ENCODE measurements at regions not wholly inside any gene's neighbourhood (a gene's known extent, or its start where the extent isn't known, plus 50 kb on each side); places are given as distances from the start of the nearest gene placed in this dataset.
"Not testable (repeated sequence)": the region's sequence is repeated elsewhere in the genome, so short reads cannot be mapped to it uniquely, and the experiment has no call there.

DNA sequence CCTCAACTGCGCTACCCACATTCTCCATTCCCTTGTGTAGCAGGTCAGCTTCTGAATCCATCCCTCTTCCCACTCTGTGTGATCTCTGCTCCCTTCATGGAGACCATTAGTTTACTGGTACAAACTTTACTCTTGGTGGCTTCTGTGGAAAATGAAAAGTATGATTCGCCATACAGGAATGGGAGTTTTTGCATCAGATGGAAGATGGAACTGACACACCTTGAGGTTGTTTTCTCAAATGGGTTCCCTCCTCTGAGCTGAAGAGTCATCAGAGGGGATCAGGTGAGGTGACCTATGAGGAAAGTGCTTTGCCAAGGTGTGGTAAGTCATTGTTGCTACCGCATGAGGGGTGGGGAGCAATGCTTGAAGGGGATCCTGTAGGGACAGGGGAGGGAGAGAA lies 266.8 kb downstream of the INHBA start:
- Histone ChIP-seq H3F3A (ENCODE audit: insufficient read depth) (no peaks in the 10 kb centered on the region), H3K9me2 (replicated peaks; ENCODE audit: insufficient read depth, low read length) (no peaks in the 10 kb centered on the region), H2AFZ (ENCODE audit: low read depth, low read length, severe bottlenecking) (no peak overlapping the region), H3K9ac (ENCODE audit: low read length) (no peak overlapping the region), H3K27me3 (ENCODE audit: low read length) (no peaks in the 10 kb centered on the region), H3K4me2 (ENCODE audit: low read depth, low read length, poor library complexity, severe bottlenecking) (no peak overlapping the region), H3K36me3 (ENCODE audit: low read length) (no peaks in the 10 kb centered on the region), H3K27ac (ENCODE audit: low read depth, low read length) (no peak overlapping the region), H3K9me3 (ENCODE audit: insufficient read depth, low read length) (no peaks in the 10 kb centered on the region), H4K20me1 (ENCODE audit: low read depth, low read length) (no peaks in the 10 kb centered on the region), H3K79me2 (ENCODE audit: insufficient read depth, low read length) (no peaks in the 10 kb centered on the region), H3K4me3 (ENCODE audit: insufficient read depth, low read length, poor library complexity, severe bottlenecking) (no peak overlapping the region)
- TF ChIP-seq EZH2phosphoT487 (conservative IDR thresholded peaks at IDR 0.05; ENCODE audit: low read length): no peak

DNA sequence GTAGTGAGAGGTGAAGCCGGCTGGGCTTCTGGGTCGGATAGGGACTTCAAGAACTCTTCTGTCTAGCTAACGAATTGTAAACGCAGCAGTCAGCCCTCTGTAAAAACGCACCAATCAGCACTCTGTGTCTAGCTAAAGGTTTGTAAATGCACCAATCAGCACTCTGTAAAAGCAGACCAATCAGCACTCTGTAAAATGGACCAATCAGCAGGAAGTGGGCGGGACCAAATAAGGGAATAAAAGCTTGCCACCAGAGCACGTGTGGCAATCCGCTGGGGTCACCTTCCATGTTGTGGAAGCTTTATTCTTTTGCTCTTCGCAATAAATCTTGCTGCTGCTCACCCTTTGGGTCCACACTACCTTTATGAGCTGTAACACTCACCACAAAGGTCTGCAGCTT lies 267.9 kb downstream of the INHBA start:
- not testable (repeated sequence) for H3K4me3 ChIP-seq (ENCODE audit: insufficient read depth, low read length, poor library complexity, severe bottlenecking); H4K20me1 ChIP-seq (ENCODE audit: low read depth, low read length); H3K9me2 ChIP-seq (replicated peaks; ENCODE audit: insufficient read depth, low read length); H3K9ac ChIP-seq (ENCODE audit: low read length); H3K27ac ChIP-seq (ENCODE audit: low read depth, low read length); H2AFZ ChIP-seq (ENCODE audit: low read depth, low read length, severe bottlenecking); H3K36me3 ChIP-seq (ENCODE audit: low read length); H3K79me2 ChIP-seq (ENCODE audit: insufficient read depth, low read length); H3F3A ChIP-seq (ENCODE audit: insufficient read depth); H3K27me3 ChIP-seq (ENCODE audit: low read length); H3K9me3 ChIP-seq (ENCODE audit: insufficient read depth, low read length); H3K4me2 ChIP-seq (ENCODE audit: low read depth, low read length, poor library complexity, severe bottlenecking)

GRCh38 chr7:41431671-41432070 lies 271.2 kb downstream of the INHBA start:
- no peaks in the 10 kb centered on the region for H4K20me1 ChIP-seq (ENCODE audit: low read depth, low read length)
- H3K79me2 ChIP-seq (ENCODE audit: insufficient read depth, low read length): no peaks in the 10 kb centered on the region
- no peaks in the 10 kb centered on the region for H3K9me2 ChIP-seq (replicated peaks; ENCODE audit: insufficient read depth, low read length)
- H3K4me3 ChIP-seq (ENCODE audit: insufficient read depth, low read length, poor library complexity, severe bottlenecking): no peak overlapping the region
- no peaks in the 10 kb centered on the region for H3K27me3 ChIP-seq (ENCODE audit: low read length)
- TF ChIP-seq EZH2phosphoT487 (conservative IDR thresholded peaks at IDR 0.05; ENCODE audit: low read length): no peak
- TF ChIP-seq, protein P1, sequence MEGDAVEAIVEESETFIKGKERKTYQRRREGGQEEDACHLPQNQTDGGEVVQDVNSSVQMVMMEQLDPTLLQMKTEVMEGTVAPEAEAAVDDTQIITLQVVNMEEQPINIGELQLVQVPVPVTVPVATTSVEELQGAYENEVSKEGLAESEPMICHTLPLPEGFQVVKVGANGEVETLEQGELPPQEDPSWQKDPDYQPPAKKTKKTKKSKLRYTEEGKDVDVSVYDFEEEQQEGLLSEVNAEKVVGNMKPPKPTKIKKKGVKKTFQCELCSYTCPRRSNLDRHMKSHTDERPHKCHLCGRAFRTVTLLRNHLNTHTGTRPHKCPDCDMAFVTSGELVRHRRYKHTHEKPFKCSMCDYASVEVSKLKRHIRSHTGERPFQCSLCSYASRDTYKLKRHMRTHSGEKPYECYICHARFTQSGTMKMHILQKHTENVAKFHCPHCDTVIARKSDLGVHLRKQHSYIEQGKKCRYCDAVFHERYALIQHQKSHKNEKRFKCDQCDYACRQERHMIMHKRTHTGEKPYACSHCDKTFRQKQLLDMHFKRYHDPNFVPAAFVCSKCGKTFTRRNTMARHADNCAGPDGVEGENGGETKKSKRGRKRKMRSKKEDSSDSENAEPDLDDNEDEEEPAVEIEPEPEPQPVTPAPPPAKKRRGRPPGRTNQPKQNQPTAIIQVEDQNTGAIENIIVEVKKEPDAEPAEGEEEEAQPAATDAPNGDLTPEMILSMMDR (IDR thresholded peaks at IDR 0.05; ENCODE audit: insufficient read depth, low read length, poor library complexity, severe bottlenecking): no peak
- H3K9ac ChIP-seq (ENCODE audit: low read length): no peak overlapping the region
- H2AFZ ChIP-seq (ENCODE audit: low read depth, low read length, severe bottlenecking): no peak overlapping the region
- no peaks in the 10 kb centered on the region for H3K9me3 ChIP-seq (ENCODE audit: insufficient read depth, low read length)
- H3K27ac ChIP-seq (ENCODE audit: low read depth, low read length): no peak overlapping the region
- no peaks in the 10 kb centered on the region for H3F3A ChIP-seq (ENCODE audit: insufficient read depth)
- H3K4me2 ChIP-seq (ENCODE audit: low read depth, low read length, poor library complexity, severe bottlenecking): no peak overlapping the region
- H3K36me3 ChIP-seq (ENCODE audit: low read length): no peaks in the 10 kb centered on the region

- no peaks in the 10 kb centered on the region for H3K27me3 ChIP-seq (ENCODE audit: low read length)
- no peak for TF ChIP-seq EZH2phosphoT487 (conservative IDR thresholded peaks at IDR 0.05; ENCODE audit: low read length)
- TF ChIP-seq, protein P1 (IDR thresholded peaks at IDR 0.05; ENCODE audit: insufficient read depth, low read length, poor library complexity, severe bottlenecking): no peak
- no peak overlapping the region for H3K4me2 ChIP-seq (ENCODE audit: low read depth, low read length, poor library complexity, severe bottlenecking)
- H3K9me2 ChIP-seq (replicated peaks; ENCODE audit: insufficient read depth, low read length): no peaks in the 10 kb centered on the region
- H3K27ac ChIP-seq (ENCODE audit: low read depth, low read length): no peak overlapping the region
- no peaks in the 10 kb centered on the region for H3F3A ChIP-seq (ENCODE audit: insufficient read depth)
- no peak overlapping the region for H3K9ac ChIP-seq (ENCODE audit: low read length)
- H3K9me3 ChIP-seq (ENCODE audit: insufficient read depth, low read length): no peaks in the 10 kb centered on the region
- no peaks in the 10 kb centered on the region for H3K36me3 ChIP-seq (ENCODE audit: low read length)
- no peak overlapping the region for H2AFZ ChIP-seq (ENCODE audit: low read depth, low read length, severe bottlenecking)
- no peak overlapping the region for H3K4me3 ChIP-seq (ENCODE audit: insufficient read depth, low read length, poor library complexity, severe bottlenecking)
- H4K20me1 ChIP-seq (ENCODE audit: low read depth, low read length): no peaks in the 10 kb centered on the region
- H3K79me2 ChIP-seq (ENCODE audit: insufficient read depth, low read length): no peaks in the 10 kb centered on the region
These were observed 274.5 kb downstream of the INHBA start for GRCh38 chr7:41428381-41428780.

Data from SU-DHL-6 (cell line).